LNCAP (cell line): ENCODE measurements at regions not wholly inside any gene's neighbourhood (a gene's known extent, or its start where the extent isn't known, plus 50 kb on each side); places are given as distances from the start of the nearest gene placed in this dataset.

Experiments used
- TF ChIP-seq, protein P1 (sequence below): fragments of 450-650 bp; IDR thresholded peaks from 2 replicates; pipeline ENCODE4 v1.5.1; 2017; ENCODE audit warnings: mild to moderate bottlenecking

DNA sequence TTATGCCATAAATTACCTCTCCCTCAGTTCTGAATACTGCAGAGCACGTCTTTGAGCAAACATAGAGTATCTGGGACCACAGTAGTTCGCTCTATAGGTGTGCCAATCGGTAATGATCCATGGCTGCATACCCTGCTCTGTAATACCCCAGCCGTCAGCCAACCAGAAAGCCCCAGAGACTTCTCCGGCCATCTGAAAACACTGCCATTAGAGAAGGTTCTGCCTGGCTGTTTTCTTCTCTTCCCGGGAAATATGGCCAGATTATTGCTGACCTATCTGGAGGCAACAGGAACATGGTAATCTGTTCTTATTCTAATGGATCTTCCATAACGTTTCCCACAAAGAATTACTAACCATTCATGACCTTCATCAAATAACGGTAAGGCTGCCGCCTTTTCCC, 139.9 kb downstream of the RPS12 start:
- TF ChIP-seq, protein P1, sequence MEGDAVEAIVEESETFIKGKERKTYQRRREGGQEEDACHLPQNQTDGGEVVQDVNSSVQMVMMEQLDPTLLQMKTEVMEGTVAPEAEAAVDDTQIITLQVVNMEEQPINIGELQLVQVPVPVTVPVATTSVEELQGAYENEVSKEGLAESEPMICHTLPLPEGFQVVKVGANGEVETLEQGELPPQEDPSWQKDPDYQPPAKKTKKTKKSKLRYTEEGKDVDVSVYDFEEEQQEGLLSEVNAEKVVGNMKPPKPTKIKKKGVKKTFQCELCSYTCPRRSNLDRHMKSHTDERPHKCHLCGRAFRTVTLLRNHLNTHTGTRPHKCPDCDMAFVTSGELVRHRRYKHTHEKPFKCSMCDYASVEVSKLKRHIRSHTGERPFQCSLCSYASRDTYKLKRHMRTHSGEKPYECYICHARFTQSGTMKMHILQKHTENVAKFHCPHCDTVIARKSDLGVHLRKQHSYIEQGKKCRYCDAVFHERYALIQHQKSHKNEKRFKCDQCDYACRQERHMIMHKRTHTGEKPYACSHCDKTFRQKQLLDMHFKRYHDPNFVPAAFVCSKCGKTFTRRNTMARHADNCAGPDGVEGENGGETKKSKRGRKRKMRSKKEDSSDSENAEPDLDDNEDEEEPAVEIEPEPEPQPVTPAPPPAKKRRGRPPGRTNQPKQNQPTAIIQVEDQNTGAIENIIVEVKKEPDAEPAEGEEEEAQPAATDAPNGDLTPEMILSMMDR = no peak

DNA sequence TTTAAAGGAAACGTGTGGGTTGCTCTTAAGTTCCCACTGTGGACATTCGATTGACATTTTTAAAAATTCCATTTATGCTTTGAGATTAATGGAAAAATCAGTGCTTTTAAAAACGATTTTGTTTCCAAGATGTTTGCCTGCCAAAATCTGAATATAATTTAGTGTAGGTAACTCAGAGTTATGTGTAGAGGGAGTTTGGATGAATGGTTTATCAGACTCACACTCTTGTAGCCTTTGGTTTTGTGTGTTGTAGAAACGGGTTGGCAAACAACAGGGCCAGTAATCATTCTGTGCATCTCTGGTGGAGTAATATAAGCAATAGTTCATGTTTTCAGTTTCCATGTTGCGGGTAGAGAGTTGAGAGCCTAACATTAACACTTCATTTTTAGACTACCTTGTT, 140.6 kb downstream of the RPS12 start:
- TF ChIP-seq, protein P1 = no peak

DNA sequence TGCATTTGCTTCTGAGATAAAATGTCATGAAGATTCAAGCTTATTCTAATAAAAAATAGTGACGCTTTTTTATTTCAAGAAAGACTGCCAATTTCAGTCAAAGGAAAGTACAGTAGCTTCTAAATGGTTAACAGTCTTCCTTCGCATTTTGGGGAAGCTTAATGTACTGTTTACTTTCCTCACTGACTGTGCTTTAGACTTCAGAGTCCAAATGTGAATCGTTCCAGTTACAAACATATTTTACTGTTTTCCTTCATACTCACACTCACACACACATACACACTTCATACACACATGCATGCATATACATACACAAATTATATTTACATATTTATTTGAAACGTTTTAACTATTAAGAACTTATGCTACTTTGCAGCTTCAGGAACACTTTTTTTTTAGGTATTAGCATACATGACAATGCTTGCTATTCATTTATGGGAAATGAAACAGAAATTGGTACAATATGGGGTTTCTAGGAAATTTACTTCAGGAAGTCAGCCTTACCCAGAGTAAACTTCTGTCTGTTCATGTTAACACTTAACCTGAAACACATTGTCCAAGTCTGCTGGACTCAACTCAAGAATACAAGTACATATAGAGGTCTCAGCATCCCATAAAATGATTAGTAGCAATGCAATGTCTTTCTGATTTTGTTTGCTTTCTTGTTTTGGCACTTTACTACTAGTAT, 145.4 kb downstream of the RPS12 start:
- TF ChIP-seq, protein P1 = no peak

DNA sequence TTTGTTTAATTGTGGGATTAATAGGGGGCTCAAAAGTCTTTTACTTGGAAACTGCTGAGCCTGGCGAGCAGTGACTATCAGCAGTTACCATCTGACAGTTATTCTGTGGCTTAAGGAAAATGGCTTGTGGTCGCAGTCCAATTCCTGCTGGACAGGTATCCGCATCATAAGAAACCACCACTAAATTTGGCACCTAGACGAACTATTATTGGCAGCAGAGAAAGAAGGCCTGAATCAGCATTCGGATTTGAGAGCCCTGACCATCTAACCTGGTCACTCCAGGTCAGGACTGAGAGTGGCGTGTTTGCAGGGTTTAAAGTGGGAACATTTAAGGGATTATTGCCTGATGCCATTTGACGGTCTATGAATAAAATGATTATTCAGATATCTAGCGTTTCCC, 146.4 kb downstream of the RPS12 start:
- TF ChIP-seq, protein P1 = no peak

DNA sequence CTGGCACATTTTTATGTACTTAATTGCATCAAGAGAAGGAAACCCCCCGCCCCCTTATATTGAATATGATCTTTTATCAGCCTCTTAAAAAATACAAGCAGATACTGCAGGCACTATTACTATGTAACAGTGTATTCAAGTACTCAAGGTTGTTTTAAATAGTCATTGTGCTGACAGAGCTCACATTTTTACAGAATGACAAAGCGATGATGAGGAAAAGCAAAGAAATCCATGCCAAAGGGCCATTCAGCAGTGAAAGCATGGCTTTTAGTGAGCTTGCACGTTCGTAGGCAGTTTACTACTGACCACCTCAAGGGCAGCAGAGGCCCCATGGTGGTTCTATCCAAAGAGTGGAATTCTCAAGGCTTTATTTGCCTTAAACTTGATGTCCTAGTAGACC, 146.8 kb downstream of the RPS12 start:
- TF ChIP-seq, protein P1 = no peak

DNA sequence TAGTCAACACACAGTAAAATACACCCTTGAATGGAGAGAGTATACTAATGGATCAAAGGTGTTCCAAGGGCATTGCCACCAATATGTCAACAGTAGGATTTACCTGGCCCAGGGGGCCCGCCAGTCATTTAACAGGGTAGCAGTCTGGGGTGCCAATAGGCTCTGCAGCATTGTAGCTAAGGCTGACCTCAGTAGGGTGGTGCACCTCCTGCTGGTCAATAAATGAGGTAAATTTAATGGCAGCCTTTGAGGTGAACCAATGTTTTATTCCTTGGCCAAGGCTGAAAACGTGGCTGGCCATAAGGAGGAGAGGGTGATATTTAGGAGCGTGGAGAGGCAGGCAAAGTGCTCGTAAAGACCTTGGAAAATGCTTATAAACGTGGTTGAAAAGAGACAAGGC, 147.2 kb downstream of the RPS12 start:
- TF ChIP-seq, protein P1 = peak; percentile 32; the same call in 1 of the 2 replicates

DNA sequence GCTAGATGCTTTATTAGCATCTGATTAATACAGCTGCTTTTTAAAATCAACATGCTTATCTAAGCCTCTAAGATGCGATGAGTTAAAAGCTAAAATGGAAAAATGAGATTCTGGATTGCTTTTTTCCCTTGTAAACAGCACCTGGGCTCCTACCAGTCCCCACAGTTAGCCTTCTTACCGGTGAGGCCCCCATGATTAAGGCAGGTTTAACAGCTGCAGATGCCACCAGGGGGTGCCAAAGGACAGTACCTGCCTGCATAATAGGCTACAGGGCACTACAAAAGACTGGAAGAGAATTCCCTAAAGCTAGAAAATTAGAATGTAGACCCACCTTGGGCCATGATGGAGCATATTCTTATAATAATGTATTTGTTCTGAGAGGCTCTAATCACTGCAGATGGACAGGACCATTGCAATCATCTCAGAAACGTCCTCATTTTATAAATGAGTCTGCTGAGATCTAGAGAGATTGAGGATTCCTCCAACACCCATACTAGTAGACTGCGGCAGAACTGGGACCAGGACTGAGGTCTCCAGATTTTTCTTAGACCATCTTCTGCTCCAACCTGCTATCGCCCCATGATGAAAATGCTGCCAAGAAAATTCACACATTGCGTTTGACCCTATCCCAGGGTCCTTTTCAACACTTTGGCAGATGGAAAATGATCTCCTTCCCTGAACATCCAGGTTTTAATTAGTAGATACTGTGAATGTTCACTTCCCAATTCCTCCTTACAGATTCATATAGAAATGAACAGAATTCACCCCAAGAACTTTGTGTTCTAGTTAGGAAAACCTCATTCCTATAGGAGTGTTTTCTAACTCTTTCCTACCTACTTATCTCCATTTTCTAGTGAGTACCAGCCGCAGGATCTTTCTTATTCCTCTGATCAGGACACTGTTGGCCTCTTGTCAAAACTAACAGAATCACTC, 148.8 kb downstream of the RPS12 start:
- TF ChIP-seq, protein P1 = peak; percentile 82
